Vagina (tissue), 2 donors: ENCODE measurements at regions not wholly inside any gene's neighbourhood (a gene's known extent, or its start where the extent isn't known, plus 50 kb on each side); places are given as distances from the start of the nearest gene placed in this dataset.

Experiments used
- DNase-seq, 2 donors: peaks; one replicate each; pipeline ENCODE4 v3.0.0-alpha.2; 2017; ENCODE audit errors: extremely low spot score in 2 of 2
- H3K27ac ChIP-seq: fragments of 200-600 bp; sonication (generic); one replicate; pipeline ENCODE4 v1.5.1; 2019
- H3K27me3 ChIP-seq: fragments of 200-600 bp; sonication (generic); one replicate; pipeline ENCODE4 v1.5.1; 2019
- H3K36me3 ChIP-seq, 2 donors: fragments of 200-600 bp; sonication (generic); one replicate each; pipeline ENCODE4 v1.5.1; 2017 to 2019
- H3K4me1 ChIP-seq: fragments of 200-600 bp; sonication (generic); one replicate; pipeline ENCODE4 v1.5.1; 2019
- H3K4me3 ChIP-seq, 2 donors: fragments of 200-600 bp; sonication (generic); 1 replicate in 1 of 2; 2 replicates in 1 of 2; pipeline ENCODE4 v1.5.1; 2016 to 2019
- H3K9me3 ChIP-seq: fragments of 200-600 bp; sonication (generic); one replicate; pipeline ENCODE4 v1.5.1; 2019
- POLR2A ChIP-seq, 2 donors: fragments of 450-650 bp; IDR thresholded peaks; one replicate each; pipeline ENCODE4 v1.6.1; 2017; ENCODE audit warnings: antibody characterized with exemption in 2 of 2, mild to moderate bottlenecking in 2 of 2, moderate library complexity in 2 of 2
- POLR2AphosphoS5 ChIP-seq, 2 donors: sonication (generic); formaldehyde crosslinking; IDR thresholded peaks; one replicate each; pipeline ENCODE4 v1.9.0; 2017; ENCODE audit warnings: antibody characterized with exemption in 2 of 2, mild to moderate bottlenecking in 2 of 2, low read depth in 1 of 2; ENCODE audit not compliant: insufficient read depth in 1 of 2
- intact Hi-C: fragments of 100-400 bp; cut with DNase I; formaldehyde crosslinking; loops from one replicate; pipeline ENCODE4 v1.15.1; 2023
- TF ChIP-seq, protein P1 (sequence below), 3 experiments: fragments of 450-650 bp in 2 of 3; fragments of 200-600 bp in 1 of 3; sonication (generic) in 1 of 3; IDR thresholded peaks; one replicate each; pipeline ENCODE4 v1.5.1; 2017 to 2019; ENCODE audit warnings: antibody characterized with exemption in 3 of 3, mild to moderate bottlenecking in 2 of 3, moderate library complexity in 2 of 3

DNA sequence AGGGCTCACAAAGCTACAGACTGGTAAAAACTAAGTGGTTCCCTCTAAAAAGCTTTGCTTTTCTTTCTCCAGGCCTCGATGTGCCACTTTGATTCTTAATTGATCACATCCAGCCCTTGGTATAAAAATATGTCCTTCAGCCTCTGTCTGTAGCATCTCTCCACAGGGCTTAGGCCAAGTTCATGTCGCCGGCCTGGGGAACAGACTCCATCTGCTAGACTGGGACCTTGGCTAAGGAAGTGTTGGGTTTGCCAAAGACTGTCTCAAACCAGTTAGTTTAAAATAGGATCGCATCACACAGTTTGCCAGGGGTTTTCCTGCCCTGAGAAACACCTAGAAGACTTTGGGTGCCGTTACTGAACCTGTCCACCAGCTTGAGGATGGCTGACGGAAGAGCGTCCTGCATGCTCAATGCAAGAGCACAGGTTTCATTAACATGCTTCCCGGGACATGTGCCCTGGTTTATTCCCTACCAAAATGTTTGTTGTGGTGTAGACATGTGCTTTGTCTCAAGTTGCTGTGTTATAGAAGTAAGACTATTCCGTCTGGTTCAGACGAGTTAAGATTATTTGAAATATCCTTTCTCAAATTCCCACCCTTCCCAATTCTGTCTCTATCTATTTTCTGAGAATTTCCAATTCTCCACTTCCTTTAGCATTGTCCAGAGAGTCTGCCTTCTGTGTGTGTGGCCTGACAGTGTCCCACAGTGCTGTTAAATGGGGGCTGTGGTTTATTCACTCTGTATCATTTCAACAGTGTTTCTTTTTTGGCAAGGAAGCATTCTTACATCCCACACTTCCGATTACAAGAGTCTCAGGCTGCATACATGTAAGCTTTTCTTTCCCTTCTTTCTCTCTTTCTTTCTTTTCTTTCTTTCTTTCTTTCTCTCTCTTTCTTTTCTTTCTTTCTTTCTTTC is 334.7 kb downstream of the INHBA start:
- Histone ChIP-seq H3K27ac (no peak overlapping the region), H3K9me3 (no peaks in the 10 kb centered on the region), H3K4me3 (no peak overlapping the region), H3K4me1 (no peaks in the 10 kb centered on the region), H3K36me3 (no peaks in the 10 kb centered on the region), H3K27me3 (no peaks in the 10 kb centered on the region)
- no peak for DNase-seq
- intact Hi-C loops: no loop called here
- no peak for TF ChIP-seq POLR2A (IDR thresholded peaks at IDR 0.05)
- TF ChIP-seq, protein P1, sequence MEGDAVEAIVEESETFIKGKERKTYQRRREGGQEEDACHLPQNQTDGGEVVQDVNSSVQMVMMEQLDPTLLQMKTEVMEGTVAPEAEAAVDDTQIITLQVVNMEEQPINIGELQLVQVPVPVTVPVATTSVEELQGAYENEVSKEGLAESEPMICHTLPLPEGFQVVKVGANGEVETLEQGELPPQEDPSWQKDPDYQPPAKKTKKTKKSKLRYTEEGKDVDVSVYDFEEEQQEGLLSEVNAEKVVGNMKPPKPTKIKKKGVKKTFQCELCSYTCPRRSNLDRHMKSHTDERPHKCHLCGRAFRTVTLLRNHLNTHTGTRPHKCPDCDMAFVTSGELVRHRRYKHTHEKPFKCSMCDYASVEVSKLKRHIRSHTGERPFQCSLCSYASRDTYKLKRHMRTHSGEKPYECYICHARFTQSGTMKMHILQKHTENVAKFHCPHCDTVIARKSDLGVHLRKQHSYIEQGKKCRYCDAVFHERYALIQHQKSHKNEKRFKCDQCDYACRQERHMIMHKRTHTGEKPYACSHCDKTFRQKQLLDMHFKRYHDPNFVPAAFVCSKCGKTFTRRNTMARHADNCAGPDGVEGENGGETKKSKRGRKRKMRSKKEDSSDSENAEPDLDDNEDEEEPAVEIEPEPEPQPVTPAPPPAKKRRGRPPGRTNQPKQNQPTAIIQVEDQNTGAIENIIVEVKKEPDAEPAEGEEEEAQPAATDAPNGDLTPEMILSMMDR (IDR thresholded peaks at IDR 0.05): no peak
- no peak for TF ChIP-seq POLR2AphosphoS5 (IDR thresholded peaks at IDR 0.05; ENCODE audit: insufficient read depth in 1 of 2, low read depth in 1 of 2)

- intact Hi-C loops: no loop called here
- Histone ChIP-seq H3K4me1 (no peaks in the 10 kb centered on the region), H3K9me3 (no peaks in the 10 kb centered on the region), H3K36me3 (no peaks in the 10 kb centered on the region), H3K27ac (no peak overlapping the region), H3K4me3 (no peak overlapping the region), H3K27me3 (no peaks in the 10 kb centered on the region)
- DNase-seq: no peak
- TF ChIP-seq POLR2A (IDR thresholded peaks at IDR 0.05): no peak
- TF ChIP-seq POLR2AphosphoS5 (IDR thresholded peaks at IDR 0.05; ENCODE audit: insufficient read depth in 1 of 2, low read depth in 1 of 2): no peak
- TF ChIP-seq, protein P1 (IDR thresholded peaks at IDR 0.05): no peak
Observed at GRCh38 chr7:41351091-41351490, 351.8 kb downstream of the INHBA start.

- DNase-seq: no peak
- TF ChIP-seq POLR2AphosphoS5 (IDR thresholded peaks at IDR 0.05; ENCODE audit: insufficient read depth in 1 of 2, low read depth in 1 of 2): no peak
- TF ChIP-seq, protein P1 (IDR thresholded peaks at IDR 0.05): no peak
Observed at GRCh38 chr7:41346878-41347277, 356.0 kb downstream of the INHBA start.

DNA sequence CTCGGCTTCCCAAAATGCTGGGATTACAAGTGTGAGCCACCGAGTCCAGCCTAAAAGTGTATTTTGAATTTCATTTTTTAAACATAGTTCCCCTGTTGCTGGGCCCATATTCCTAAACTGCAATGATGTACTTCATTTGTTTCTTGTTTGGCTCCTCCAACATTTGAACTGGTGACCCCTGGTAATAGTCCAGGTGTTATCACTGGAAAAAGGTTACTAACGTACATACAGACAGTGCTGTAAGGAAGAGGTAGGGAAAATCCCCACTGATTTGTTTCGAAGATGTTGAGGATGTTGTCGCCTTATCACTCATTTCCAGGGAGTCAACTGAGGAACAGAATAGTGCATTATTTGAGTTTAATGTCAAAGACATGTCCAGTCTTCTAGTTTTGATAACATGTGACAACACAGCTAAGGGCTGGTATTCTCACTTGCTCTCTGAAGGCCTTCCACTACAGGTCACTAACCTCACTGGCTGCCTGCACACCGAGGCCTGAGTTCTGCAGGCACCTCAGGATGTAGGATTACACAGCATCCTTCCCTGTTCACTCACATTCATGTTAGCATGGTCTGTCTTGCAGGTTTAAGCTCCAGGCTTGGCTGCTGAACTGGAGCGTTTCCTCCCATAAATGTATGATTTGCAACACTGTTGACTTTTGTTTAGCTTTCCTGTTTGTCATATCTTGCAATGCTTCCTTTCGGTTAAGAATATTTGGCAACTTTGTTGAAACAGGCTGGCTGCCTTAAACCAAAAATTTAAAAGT is 362.8 kb downstream of the INHBA start:
- H3K4me1 ChIP-seq: no peaks in the 10 kb centered on the region
- DNase-seq: no peak
- H3K27me3 ChIP-seq: no peaks in the 10 kb centered on the region
- TF ChIP-seq POLR2AphosphoS5 (IDR thresholded peaks at IDR 0.05; ENCODE audit: insufficient read depth in 1 of 2, low read depth in 1 of 2): no peak
- TF ChIP-seq, protein P1 (IDR thresholded peaks at IDR 0.05): no peak
- TF ChIP-seq POLR2A (IDR thresholded peaks at IDR 0.05): no peak
- H3K4me3 ChIP-seq: no peak overlapping the region
- no peaks in the 10 kb centered on the region for H3K36me3 ChIP-seq
- intact Hi-C loops: no loop called here
- H3K27ac ChIP-seq: no peak overlapping the region
- H3K9me3 ChIP-seq: no peaks in the 10 kb centered on the region

More at GRCh38 chr7:41346878-41347277, 356.0 kb downstream of the INHBA start:
- Histone ChIP-seq H3K27me3 (no peaks in the 10 kb centered on the region), H3K36me3 (no peaks in the 10 kb centered on the region), H3K27ac (no peak overlapping the region), H3K4me3 (no peak overlapping the region), H3K9me3 (no peaks in the 10 kb centered on the region), H3K4me1 (no peaks in the 10 kb centered on the region)
- intact Hi-C loops: no loop called here
